Neuronal stem cell (in vitro differentiated cells): ENCODE measurements at regions not wholly inside any gene's neighbourhood (a gene's known extent, or its start where the extent isn't known, plus 50 kb on each side); places are given as distances from the start of the nearest gene placed in this dataset.

Experiments used
- DNase-seq: peaks from one replicate; pipeline ENCODE4 v3.0.0-alpha.2; 2013; ENCODE audit warnings: low spot score
- H2AFZ ChIP-seq: one replicate; pipeline ENCODE4 v1.6.1; 2013; ENCODE audit warnings: mild to moderate bottlenecking, low read length, inconsistent platforms
- H2AK5ac ChIP-seq: 2 replicates; pipeline ENCODE4 v1.6.1; 2013; ENCODE audit warnings: low read depth, mild to moderate bottlenecking, inconsistent platforms, low read length, moderate library complexity, mixed read lengths
- H2BK120ac ChIP-seq: 2 replicates; pipeline ENCODE4 v1.6.1; 2013; ENCODE audit warnings: low read depth, mild to moderate bottlenecking, inconsistent platforms, low read length, moderate library complexity, mixed read lengths
- H2BK12ac ChIP-seq: one replicate; pipeline ENCODE4 v1.6.1; 2013; ENCODE audit warnings: low read length, inconsistent platforms
- H2BK15ac ChIP-seq: 2 replicates; pipeline ENCODE4 v1.6.1; 2013; ENCODE audit warnings: mild to moderate bottlenecking, low read length, inconsistent platforms, mixed read lengths
- H2BK5ac ChIP-seq: one replicate; pipeline ENCODE4 v1.6.1; 2013; ENCODE audit warnings: inconsistent platforms, mild to moderate bottlenecking, low read length, moderate library complexity
- H3K14ac ChIP-seq: one replicate; pipeline ENCODE4 v1.6.1; 2013; ENCODE audit warnings: low read length, inconsistent platforms
- H3K18ac ChIP-seq: 2 replicates; pipeline ENCODE4 v1.6.1; 2013; ENCODE audit warnings: low read length, inconsistent platforms
- H3K23ac ChIP-seq: 2 replicates; pipeline ENCODE4 v1.6.1; 2013; ENCODE audit warnings: low read depth, mild to moderate bottlenecking, mixed read lengths, low read length, inconsistent platforms; ENCODE audit not compliant: poor library complexity
- H3K27ac ChIP-seq: replicated peaks from 3 replicates; pipeline ENCODE4 v1.5.1; 2013; ENCODE audit warnings: low read length, inconsistent platforms
- H3K27me3 ChIP-seq, 3 experiments: 2 replicates each; pipeline ENCODE4 v1.6.1; 2013; ENCODE audit warnings: low read length in 3 of 3, mild to moderate bottlenecking in 2 of 3, inconsistent platforms in 1 of 3, low read depth in 1 of 3, mixed read lengths in 1 of 3, moderate library complexity in 1 of 3; ENCODE audit not compliant: control insufficient read depth in 3 of 3, insufficient read depth in 3 of 3
- H3K36me3 ChIP-seq, 2 donors: replicated peaks in 1 of 2; 2 replicates each; pipeline ENCODE4 v1.6.1; 2013; ENCODE audit warnings: low read length in 2 of 2; ENCODE audit not compliant: control insufficient read depth in 2 of 2, insufficient read depth in 2 of 2
- H3K4ac ChIP-seq: 2 replicates; pipeline ENCODE4 v1.6.1; 2013; ENCODE audit warnings: inconsistent platforms, mild to moderate bottlenecking, low read length, moderate library complexity
- H3K4me1 ChIP-seq, 2 donors: 1 replicate in 1 of 2; 2 replicates in 1 of 2; pipeline ENCODE4 v1.6.1; 2013; ENCODE audit warnings: low read length in 2 of 2, low read depth in 1 of 2; ENCODE audit not compliant: control insufficient read depth in 2 of 2, insufficient read depth in 1 of 2
- H3K4me2 ChIP-seq: one replicate; pipeline ENCODE4 v1.6.1; 2013; ENCODE audit warnings: mild to moderate bottlenecking, low read length, inconsistent platforms; ENCODE audit not compliant: insufficient read depth, poor library complexity, severe bottlenecking
- H3K4me3 ChIP-seq, 2 donors: 2 replicates each; pipeline ENCODE4 v1.5.1; 2013; ENCODE audit warnings: low read length in 2 of 2, mild to moderate bottlenecking in 2 of 2, inconsistent platforms in 1 of 2, moderate library complexity in 1 of 2
- H3K79me1 ChIP-seq: one replicate; pipeline ENCODE4 v1.6.1; 2013; ENCODE audit warnings: low read depth, mild to moderate bottlenecking, inconsistent platforms, low read length, moderate library complexity
- H3K9ac ChIP-seq: one replicate; pipeline ENCODE4 v1.6.1; 2013; ENCODE audit warnings: mild to moderate bottlenecking, low read depth, low read length, inconsistent platforms; ENCODE audit not compliant: poor library complexity
- H3K9me3 ChIP-seq, 2 donors: replicated peaks in 1 of 2; 2 replicates each; pipeline versions ENCODE3 to v1.6.1; 2013; ENCODE audit warnings: low read length in 2 of 2, mild to moderate bottlenecking in 2 of 2, inconsistent platforms in 1 of 2, low read depth in 1 of 2, mixed read lengths in 1 of 2, moderate library complexity in 1 of 2; ENCODE audit not compliant: control insufficient read depth in 2 of 2, insufficient read depth in 1 of 2
- H4K8ac ChIP-seq: one replicate; pipeline ENCODE4 v1.6.1; 2013; ENCODE audit warnings: low read depth, mild to moderate bottlenecking, inconsistent platforms, low read length, moderate library complexity
- H4K91ac ChIP-seq: one replicate; pipeline ENCODE4 v1.6.1; 2013; ENCODE audit warnings: low read length, low read depth, mild to moderate bottlenecking, inconsistent platforms; ENCODE audit not compliant: poor library complexity
- WGBS, 2 donors: extraction: QIAGEN DNeasy Blood & Tissue Kit; methylation state at CpG; one replicate each; pipeline ENCODE4 v1.1.7; 2013; ENCODE audit warnings: missing lambda C conversion rate in 2 of 2, mixed read lengths in 1 of 2; ENCODE audit not compliant: insufficient read length in 2 of 2, insufficient replicate concordance in 1 of 2; ENCODE audit errors: extremely low coverage in 2 of 2; 5-methylcytosine and 5-hydroxymethylcytosine counted together

GRCh38 chr11:27874998-27875830, 175.0 kb upstream of the BDNF start:
- H4K91ac ChIP-seq: no peak overlapping the region
- no CpG with 5 or more reads among the region's 7 CpGs for WGBS, 2 donors
- no peak overlapping the region for H2AK5ac ChIP-seq
- no peaks in the 10 kb centered on the region for H3K9me3 ChIP-seq
- no peak overlapping the region for H3K18ac ChIP-seq
- H4K8ac ChIP-seq: no peak overlapping the region
- no peaks in the 10 kb centered on the region for H3K79me1 ChIP-seq
- no peaks in the 10 kb centered on the region for H3K36me3 ChIP-seq
- H3K4me3 ChIP-seq: no peak overlapping the region
- no peak overlapping the region for H3K27ac ChIP-seq
- no peak overlapping the region for H2AFZ ChIP-seq
- DNase-seq: no peak
- no peak overlapping the region for H3K14ac ChIP-seq
- no peak overlapping the region for H2BK12ac ChIP-seq
- no peak overlapping the region for H2BK15ac ChIP-seq
- H3K4me1 ChIP-seq: peaks cover 0 to 4% of the 10 kb centered on the region in 2 donors
- no peak overlapping the region for H3K23ac ChIP-seq
- no peaks in the 10 kb centered on the region for H3K27me3 ChIP-seq
- no peak overlapping the region for H3K9ac ChIP-seq
- H3K4me2 ChIP-seq: no peak overlapping the region
- H2BK5ac ChIP-seq: no peak overlapping the region
- no peak overlapping the region for H2BK120ac ChIP-seq
- H3K4ac ChIP-seq: no peak overlapping the region

GRCh38 chr11:27873664-27874063, 173.4 kb upstream of the BDNF start:
- Histone ChIP-seq H3K4ac (no peak overlapping the region), H3K14ac (no peak overlapping the region), H2BK15ac (no peak overlapping the region), H3K36me3 (no peaks in the 10 kb centered on the region), H4K8ac (no peak overlapping the region), H3K4me1 (peaks cover 0 to 4% of the 10 kb centered on the region in 2 donors), H2AFZ (no peak overlapping the region), H2BK120ac (no peak overlapping the region), H2AK5ac (no peak overlapping the region), H3K23ac (no peak overlapping the region), H3K9ac (no peak overlapping the region), H3K4me3 (no peak overlapping the region), H3K4me2 (no peak overlapping the region), H3K79me1 (no peaks in the 10 kb centered on the region), H3K9me3 (no peaks in the 10 kb centered on the region), H2BK5ac (no peak overlapping the region), H4K91ac (no peak overlapping the region), H3K27ac (no peak overlapping the region), H3K27me3 (no peaks in the 10 kb centered on the region), H2BK12ac (no peak overlapping the region), H3K18ac (no peak overlapping the region)
- WGBS, 2 donors: no CpG with 5 or more reads among the region's 6 CpGs
- DNase-seq: no peak

GRCh38 chr11:27871056-27871455, 170.8 kb upstream of the BDNF start:
- Histone ChIP-seq H3K4me2 (no peak overlapping the region), H3K79me1 (no peaks in the 10 kb centered on the region), H3K27me3 (no peaks in the 10 kb centered on the region), H2BK12ac (no peak overlapping the region), H2AFZ (no peak overlapping the region), H4K91ac (no peak overlapping the region), H3K18ac (no peak overlapping the region), H3K9me3 (no peaks in the 10 kb centered on the region), H3K23ac (no peak overlapping the region), H3K9ac (no peak overlapping the region), H3K27ac (no peak overlapping the region), H3K4me1 (peaks cover 0 to 7% of the 10 kb centered on the region in 2 donors), H4K8ac (no peak overlapping the region), H3K14ac (no peak overlapping the region), H3K4me3 (no peak overlapping the region), H3K36me3 (no peaks in the 10 kb centered on the region), H2BK5ac (no peak overlapping the region), H3K4ac (no peak overlapping the region), H2BK120ac (no peak overlapping the region), H2BK15ac (no peak overlapping the region), H2AK5ac (no peak overlapping the region)
- DNase-seq: no peak
- WGBS, 2 donors: no CpG with 5 or more reads among the region's 7 CpGs

- H4K91ac ChIP-seq: no peak overlapping the region
- no peak overlapping the region for H2BK15ac ChIP-seq
- no peak overlapping the region for H3K4ac ChIP-seq
- H3K27ac ChIP-seq: no peak overlapping the region
- no peak overlapping the region for H4K8ac ChIP-seq
- H3K27me3 ChIP-seq: peaks cover 0 to 2% (median 0%) of the 10 kb centered on the region in 3 experiments
- peaks cover 0 to 7% of the 10 kb centered on the region in 2 donors for H3K4me1 ChIP-seq
- no peak overlapping the region for H3K9ac ChIP-seq
- no peak overlapping the region for H2AK5ac ChIP-seq
- no peak overlapping the region for H3K23ac ChIP-seq
- no peak overlapping the region for H3K14ac ChIP-seq
- H3K18ac ChIP-seq: no peak overlapping the region
- no peak overlapping the region for H2BK5ac ChIP-seq
- no peak overlapping the region for H3K4me2 ChIP-seq
- DNase-seq: no peak
- H2AFZ ChIP-seq: no peak overlapping the region
- no peak overlapping the region for H2BK120ac ChIP-seq
- no peaks in the 10 kb centered on the region for H3K36me3 ChIP-seq
- no peak overlapping the region for H2BK12ac ChIP-seq
- no peak overlapping the region for H3K4me3 ChIP-seq
- no peaks in the 10 kb centered on the region for H3K79me1 ChIP-seq
- H3K9me3 ChIP-seq: no peaks in the 10 kb centered on the region
These were observed 169.4 kb upstream of the BDNF start for GRCh38 chr11:27869701-27870100.
